Activated T-cell treated with anti-CD3 and anti-CD28 coated beads, Interleukin-2, amount 50 U/mL, for 4 hours (primary cell): ENCODE measurements at regions not wholly inside any gene's neighbourhood (a gene's known extent, or its start where the extent isn't known, plus 50 kb on each side); places are given as distances from the start of the nearest gene placed in this dataset.

ENCODE experiments used
- ATAC-seq, 2 donors: fragments of 200-7000 bp; cut with Tn5 transposase; one replicate each; pipeline ENCODE4 v1.10.0; 2021
- DNase-seq: peaks from one replicate; pipeline ENCODE4 v3.0.0-alpha.2; 2020
- H3K27me3 Mint-ChIP-seq: one replicate; pipeline ENCODE4 v1.8.0; 2021; ENCODE audit warnings: low read depth, mixed read lengths
- H3K36me3 Mint-ChIP-seq: one replicate; pipeline ENCODE4 v1.8.0; 2022; ENCODE audit warnings: mixed read lengths; ENCODE audit not compliant: insufficient read depth
- H3K4me1 Mint-ChIP-seq: one replicate; pipeline ENCODE4 v1.8.0; 2021; ENCODE audit warnings: low read depth, mixed read lengths
- H3K4me3 Mint-ChIP-seq: one replicate; pipeline ENCODE4 v1.8.0; 2021; ENCODE audit warnings: mild to moderate bottlenecking, moderate library complexity, mixed read lengths
- H3K9me3 Mint-ChIP-seq: one replicate; pipeline ENCODE4 v1.8.0; 2021; ENCODE audit warnings: mixed read lengths

GRCh38 chr11:112835591-112836255, 125.5 kb upstream of the NCAM1 start:
- Mint-ChIP-seq H3K36me3 (no peaks in the 10 kb centered on the region), H3K4me3 (no peak overlapping the region), H3K9me3 (no peaks in the 10 kb centered on the region), H3K27me3 (no peaks in the 10 kb centered on the region), H3K4me1 (no peaks in the 10 kb centered on the region)
- ATAC-seq (no peak), DNase-seq (no peak)

GRCh38 chr11:112836256-112836602, 125.0 kb upstream of the NCAM1 start:
- Mint-ChIP-seq H3K4me3 (no peak overlapping the region), H3K4me1 (no peaks in the 10 kb centered on the region), H3K27me3 (no peaks in the 10 kb centered on the region), H3K36me3 (no peaks in the 10 kb centered on the region), H3K9me3 (no peaks in the 10 kb centered on the region)
- ATAC-seq = no peak
- DNase-seq = no peak

GRCh38 chr11:112837162-112837826, 123.9 kb upstream of the NCAM1 start:
- Mint-ChIP-seq H3K27me3 (no peaks in the 10 kb centered on the region), H3K4me3 (no peak overlapping the region), H3K4me1 (no peaks in the 10 kb centered on the region), H3K36me3 (no peaks in the 10 kb centered on the region), H3K9me3 (no peaks in the 10 kb centered on the region)
- ATAC-seq (no peak), DNase-seq (no peak)

- H3K27me3 Mint-ChIP-seq = no peaks in the 10 kb centered on the region
- no peaks in the 10 kb centered on the region for H3K4me1 Mint-ChIP-seq
- no peak overlapping the region for H3K4me3 Mint-ChIP-seq
- ATAC-seq = no peak
- H3K36me3 Mint-ChIP-seq = no peaks in the 10 kb centered on the region
- DNase-seq = no peak
- H3K9me3 Mint-ChIP-seq = no peaks in the 10 kb centered on the region
These were observed 122.2 kb upstream of the NCAM1 start for GRCh38 chr11:112839051-112839450.

DNA sequence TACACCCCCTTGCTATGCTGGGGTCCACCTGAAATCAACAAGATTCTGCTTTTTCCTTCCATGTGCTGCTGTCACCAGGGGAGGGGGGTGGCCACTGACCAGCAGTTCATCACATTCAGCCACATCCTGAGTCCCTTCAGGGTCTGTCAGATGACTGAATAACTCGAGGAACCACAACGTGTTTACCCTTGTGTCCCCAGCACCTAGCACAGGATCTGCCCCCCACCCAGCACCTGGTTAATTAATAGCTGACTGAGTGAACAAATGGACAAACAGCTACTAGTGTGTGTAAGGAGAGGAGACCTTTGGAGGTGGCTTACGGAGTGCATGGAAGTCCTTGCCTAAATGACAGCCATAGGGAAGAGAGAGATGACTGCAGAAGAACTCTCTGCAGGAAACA, 119.5 kb upstream of the NCAM1 start:
- Mint-ChIP-seq H3K27me3 (no peaks in the 10 kb centered on the region), H3K9me3 (no peaks in the 10 kb centered on the region), H3K4me1 (no peaks in the 10 kb centered on the region), H3K36me3 (no peaks in the 10 kb centered on the region), H3K4me3 (no peak overlapping the region)
- ATAC-seq = no peak
- no peak for DNase-seq

DNA sequence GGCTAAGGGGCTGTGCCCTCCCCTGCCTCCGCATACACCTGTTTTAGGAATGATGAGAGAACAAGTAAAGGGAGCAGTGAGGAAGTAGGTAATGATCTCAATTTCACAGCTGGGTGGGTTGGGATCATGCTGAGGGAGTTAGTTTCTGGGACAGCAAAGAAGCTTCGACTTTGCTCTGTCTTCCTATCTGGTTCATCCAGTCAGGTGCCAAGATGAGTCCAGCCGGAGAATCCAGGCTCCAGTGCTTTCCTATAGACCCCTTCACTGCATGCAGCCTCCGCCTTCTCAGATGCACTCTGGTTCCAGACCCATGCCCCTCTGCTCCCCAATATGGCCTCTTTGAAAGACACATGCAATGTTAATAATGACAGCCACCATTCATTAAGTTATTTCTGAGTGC, 119.1 kb upstream of the NCAM1 start:
- no peaks in the 10 kb centered on the region for H3K9me3 Mint-ChIP-seq
- H3K36me3 Mint-ChIP-seq = no peaks in the 10 kb centered on the region
- DNase-seq (no peak), ATAC-seq (no peak)
- no peaks in the 10 kb centered on the region for H3K4me1 Mint-ChIP-seq
- H3K4me3 Mint-ChIP-seq = no peak overlapping the region
- H3K27me3 Mint-ChIP-seq = no peaks in the 10 kb centered on the region

DNA sequence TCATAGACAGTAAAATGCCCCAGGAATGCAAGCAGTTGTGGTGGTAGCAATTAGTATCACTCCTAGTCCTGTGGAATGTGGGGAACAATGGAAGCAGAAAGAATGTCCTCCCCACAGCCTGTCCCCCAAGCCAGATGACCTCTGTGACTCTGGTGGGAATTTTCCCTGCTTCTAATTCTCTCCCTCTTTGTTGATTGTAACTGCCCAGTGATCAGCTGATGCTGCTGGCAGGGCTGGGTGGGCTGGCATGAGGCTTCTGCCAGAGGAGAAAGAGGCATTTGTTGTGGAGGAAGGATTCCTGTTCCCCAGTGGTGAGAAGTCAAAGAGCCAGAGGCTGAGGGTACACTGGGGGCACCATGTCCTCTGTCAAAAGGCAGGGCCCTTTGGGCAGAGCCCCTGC, 116.7 kb upstream of the NCAM1 start:
- H3K27me3 Mint-ChIP-seq = no peaks in the 10 kb centered on the region
- H3K36me3 Mint-ChIP-seq = no peaks in the 10 kb centered on the region
- ATAC-seq (no peak), DNase-seq (no peak)
- no peaks in the 10 kb centered on the region for H3K4me1 Mint-ChIP-seq
- no peak overlapping the region for H3K4me3 Mint-ChIP-seq
- H3K9me3 Mint-ChIP-seq = peaks cover 6% of the 10 kb centered on the region

- no peaks in the 10 kb centered on the region for H3K4me1 Mint-ChIP-seq
- peaks cover 8% of the 10 kb centered on the region for H3K27me3 Mint-ChIP-seq
- no peak overlapping the region for H3K4me3 Mint-ChIP-seq
- ATAC-seq = no peak
- no peak for DNase-seq
- peaks cover 6% of the 10 kb centered on the region for H3K9me3 Mint-ChIP-seq
- H3K36me3 Mint-ChIP-seq = no peaks in the 10 kb centered on the region
These were observed 113.7 kb upstream of the NCAM1 start for GRCh38 chr11:112847568-112847967.

DNA sequence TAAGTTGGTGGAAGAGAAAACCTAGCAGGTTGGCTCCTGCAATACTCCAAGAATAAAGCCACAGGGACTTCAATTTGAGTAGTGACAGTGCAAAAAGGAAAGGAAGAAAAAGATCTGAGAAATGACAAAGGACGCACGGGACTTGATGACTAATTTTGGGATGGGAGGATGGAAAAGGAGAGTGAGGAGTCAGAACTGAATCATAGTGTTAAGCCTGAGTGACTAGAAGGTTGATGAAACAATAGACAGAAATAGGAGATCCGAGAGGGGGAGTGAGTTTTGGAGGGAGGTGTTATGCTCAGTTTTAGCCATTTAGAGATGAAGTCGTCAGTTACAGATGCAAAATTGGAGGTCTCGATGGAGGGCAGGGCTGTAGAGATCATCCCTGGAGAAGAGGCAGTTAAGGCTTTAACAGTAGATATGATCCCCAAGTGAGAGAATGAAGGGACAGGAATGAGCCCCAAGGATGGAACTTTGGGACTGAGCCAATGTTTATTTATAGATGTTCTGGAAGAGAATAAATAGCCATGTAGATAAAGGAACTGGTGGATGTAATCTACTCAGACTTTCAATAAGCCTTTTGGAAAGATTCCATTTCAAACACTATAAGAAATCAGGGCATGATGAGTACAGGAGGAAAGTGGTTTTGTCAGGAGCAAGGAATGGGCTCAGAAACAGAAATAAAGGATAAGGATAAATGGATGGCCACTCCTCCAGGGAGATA, 108.9 kb upstream of the NCAM1 start:
- Mint-ChIP-seq H3K27me3 (peaks cover 8% of the 10 kb centered on the region), H3K36me3 (no peaks in the 10 kb centered on the region), H3K4me3 (no peak overlapping the region), H3K9me3 (peaks cover 6% of the 10 kb centered on the region), H3K4me1 (no peaks in the 10 kb centered on the region)
- ATAC-seq (no peak), DNase-seq (no peak)

DNA sequence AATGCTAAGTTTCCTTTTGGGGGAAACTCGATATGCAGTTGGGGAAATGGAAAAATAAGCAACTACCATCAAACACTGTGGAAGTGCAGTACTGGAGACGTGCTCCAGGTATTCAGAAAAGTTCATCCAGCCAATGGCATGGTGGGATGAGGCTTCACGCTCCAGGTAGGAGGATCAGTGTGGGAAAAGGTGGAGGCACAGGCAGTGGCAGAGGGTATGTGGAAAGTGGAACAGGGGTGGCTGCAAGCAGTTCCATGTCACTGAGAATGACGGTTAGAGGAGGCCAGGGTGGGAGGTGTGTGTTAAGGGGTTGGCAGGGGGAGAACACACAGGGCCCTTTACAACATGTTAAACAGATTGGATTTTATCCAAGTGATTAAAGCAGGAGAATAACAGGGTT, 105.1 kb upstream of the NCAM1 start:
- no peak for DNase-seq

DNA sequence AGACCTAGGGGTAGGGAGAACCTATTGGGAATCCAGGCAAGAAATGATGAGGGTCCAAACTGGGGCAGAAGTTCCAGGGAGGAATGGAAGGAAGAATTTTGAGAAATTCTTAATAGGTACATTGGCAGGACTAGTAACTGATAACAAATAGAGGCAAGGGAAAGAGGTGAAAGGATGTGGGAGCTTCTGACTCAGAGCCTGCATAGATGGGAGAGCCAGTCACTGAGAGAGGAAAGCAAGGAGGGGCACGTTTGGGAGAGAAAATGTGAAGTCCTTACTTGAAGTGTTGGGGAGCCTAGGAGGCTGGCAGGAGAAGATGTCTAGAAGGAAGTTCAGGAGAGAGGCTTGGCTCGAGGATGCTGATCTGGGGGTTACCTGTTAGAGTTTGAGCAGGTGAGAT, 104.6 kb upstream of the NCAM1 start:
- ATAC-seq = no peak
- H3K4me1 Mint-ChIP-seq = no peaks in the 10 kb centered on the region
- H3K4me3 Mint-ChIP-seq = no peak overlapping the region
- DNase-seq = no peak
- no peaks in the 10 kb centered on the region for H3K36me3 Mint-ChIP-seq
- peaks cover 5% of the 10 kb centered on the region for H3K9me3 Mint-ChIP-seq
- H3K27me3 Mint-ChIP-seq = peaks cover 5% of the 10 kb centered on the region

More for the DNA sequence above, 105.1 kb upstream of the NCAM1 start:
- Mint-ChIP-seq H3K4me1 (no peaks in the 10 kb centered on the region), H3K4me3 (no peak overlapping the region), H3K9me3 (peaks cover 1% of the 10 kb centered on the region), H3K36me3 (no peaks in the 10 kb centered on the region), H3K27me3 (peaks cover 9% of the 10 kb centered on the region)
- no peak for ATAC-seq

DNA sequence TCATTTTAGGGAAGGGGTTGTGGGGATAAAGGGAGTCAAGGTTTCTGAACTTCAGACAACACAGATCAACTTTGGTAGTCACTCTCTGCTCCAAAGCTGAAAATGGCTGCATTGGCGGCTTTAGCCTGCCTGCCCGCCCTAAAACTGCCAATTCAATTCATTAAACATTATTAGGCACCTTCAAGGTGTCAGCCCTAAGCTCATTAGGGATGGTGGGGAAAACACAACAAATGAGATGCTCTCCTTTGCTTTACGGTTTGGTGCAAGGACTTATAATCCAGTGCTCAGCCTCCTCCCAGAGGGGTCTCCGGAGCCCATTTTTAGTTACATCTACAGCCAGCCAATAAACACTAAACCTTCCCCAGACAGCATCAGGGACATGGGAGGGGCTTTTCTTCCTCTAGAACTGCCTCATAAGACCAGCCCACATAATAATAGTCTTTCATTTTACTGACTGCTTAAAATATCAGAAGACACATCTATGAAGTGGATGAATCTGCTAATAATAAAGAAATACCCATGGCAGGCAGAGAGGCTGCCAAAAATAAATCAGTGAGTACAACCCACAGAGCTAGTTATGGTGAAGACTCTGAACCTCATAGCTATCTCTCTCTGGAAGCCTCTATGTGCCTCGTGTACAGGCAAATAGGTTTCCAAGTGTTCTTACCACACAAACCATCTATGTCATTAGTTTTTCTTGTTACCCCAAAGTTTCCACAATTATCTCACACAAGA, 102.8 kb upstream of the NCAM1 start:
- H3K4me1 Mint-ChIP-seq = no peaks in the 10 kb centered on the region
- DNase-seq (no peak), ATAC-seq (no peak)
- H3K4me3 Mint-ChIP-seq = no peak overlapping the region
- H3K36me3 Mint-ChIP-seq = no peaks in the 10 kb centered on the region
- peaks cover 2% of the 10 kb centered on the region for H3K27me3 Mint-ChIP-seq
- peaks cover 12% of the 10 kb centered on the region for H3K9me3 Mint-ChIP-seq

DNA sequence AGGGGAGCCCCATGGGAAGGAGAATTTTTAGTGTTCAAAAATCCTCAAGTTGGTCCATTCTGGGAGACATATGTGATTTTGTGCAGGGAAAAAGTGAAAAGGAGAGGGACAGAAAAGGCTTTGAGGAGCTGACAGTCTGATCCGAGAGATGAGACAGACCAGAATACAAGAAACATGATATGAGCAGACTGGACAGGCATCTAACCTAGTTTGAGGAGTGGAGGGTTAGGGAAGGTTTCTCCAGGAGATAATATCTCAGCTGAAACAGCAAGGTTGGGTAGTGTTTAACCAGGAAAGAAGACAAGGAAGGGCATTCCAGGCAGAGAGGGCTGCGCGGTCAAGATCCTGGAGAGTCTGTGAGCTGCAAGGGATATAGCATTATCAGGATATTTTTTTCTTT, 101.4 kb upstream of the NCAM1 start:
- peaks cover 2% of the 10 kb centered on the region for H3K27me3 Mint-ChIP-seq
- peaks cover 12% of the 10 kb centered on the region for H3K9me3 Mint-ChIP-seq
- no peak overlapping the region for H3K4me3 Mint-ChIP-seq
- no peaks in the 10 kb centered on the region for H3K36me3 Mint-ChIP-seq
- H3K4me1 Mint-ChIP-seq = no peaks in the 10 kb centered on the region
- ATAC-seq (no peak), DNase-seq (no peak)

DNA sequence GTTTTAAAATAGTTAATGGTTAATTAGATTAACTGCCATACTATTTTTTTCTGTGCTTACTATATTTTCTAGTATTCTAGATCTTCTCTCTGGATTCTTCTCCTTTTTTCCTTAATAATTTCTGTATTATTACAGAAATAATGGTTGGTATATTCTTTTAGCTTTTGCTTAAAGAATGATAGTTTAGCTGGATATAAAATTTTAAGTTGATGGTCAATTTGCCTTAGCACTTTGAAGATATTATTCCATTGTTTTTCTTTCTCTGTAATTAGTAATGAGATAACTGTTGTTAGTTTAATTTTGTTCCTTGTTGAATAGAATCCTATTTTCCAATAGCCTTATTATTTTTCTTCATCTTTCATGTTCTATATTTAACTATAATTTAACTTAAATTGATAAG, 99.9 kb upstream of the NCAM1 start:
- no peaks in the 10 kb centered on the region for H3K4me1 Mint-ChIP-seq
- DNase-seq (no peak), ATAC-seq (no peak)
- H3K36me3 Mint-ChIP-seq = no peaks in the 10 kb centered on the region
- H3K4me3 Mint-ChIP-seq = no peak overlapping the region
- H3K9me3 Mint-ChIP-seq = peaks cover 12% of the 10 kb centered on the region
- H3K27me3 Mint-ChIP-seq = peaks cover 5% of the 10 kb centered on the region
